Stimulated activated CD8-positive, alpha-beta memory T cell treated with anti-CD3 and anti-CD28 coated beads, Interleukin-4, amount 100 ng/mL, for 24 hours (primary cell): ENCODE measurements at regions not wholly inside any gene's neighbourhood (a gene's known extent, or its start where the extent isn't known, plus 50 kb on each side); places are given as distances from the start of the nearest gene placed in this dataset.

ENCODE experiments used
- DNase-seq: peaks from one replicate; pipeline ENCODE4 v3.0.0-alpha.2; 2020; ENCODE audit warnings: low read depth

- DNase-seq = no peak
Observed at GRCh38 chr4:129550281-129550785, 454.4 kb downstream of the C4orf33 start.

GRCh38 chr4:129561280-129561679 lies 465.3 kb downstream of the C4orf33 start:
- DNase-seq = no peak

GRCh38 chr4:129561886-129562671 lies 466.1 kb downstream of the C4orf33 start:
- no peak for DNase-seq

- no peak for DNase-seq
Observed at GRCh38 chr4:129565214-129565613, 469.3 kb downstream of the C4orf33 start.

GRCh38 chr4:129570326-129570725 lies 474.4 kb downstream of the C4orf33 start:
- DNase-seq = no peak

GRCh38 chr4:129578336-129578735 lies 482.4 kb downstream of the C4orf33 start:
- DNase-seq = no peak

- no peak for DNase-seq
Observed at GRCh38 chr4:129581305-129581704, 485.4 kb downstream of the C4orf33 start.

- no peak for DNase-seq
Observed at GRCh38 chr4:129583868-129584267, 487.9 kb downstream of the C4orf33 start.

- DNase-seq = no peak
Observed at GRCh38 chr4:129598582-129598981, 502.6 kb downstream of the C4orf33 start.

- DNase-seq = no peak
Observed at GRCh38 chr4:129600898-129601297, 504.9 kb downstream of the C4orf33 start.

- no peak for DNase-seq
Observed at GRCh38 chr4:129602447-129602846, 506.5 kb downstream of the C4orf33 start.

GRCh38 chr4:129603241-129603931 lies 507.4 kb downstream of the C4orf33 start:
- DNase-seq = no peak

GRCh38 chr4:129604632-129605255 lies 508.8 kb downstream of the C4orf33 start:
- DNase-seq = no peak

- no peak for DNase-seq
Observed at GRCh38 chr4:129614611-129615010, 518.7 kb downstream of the C4orf33 start.

GRCh38 chr4:129622566-129622965 lies 526.6 kb downstream of the C4orf33 start:
- DNase-seq = no peak

GRCh38 chr4:129623233-129623875 lies 527.4 kb downstream of the C4orf33 start:
- no peak for DNase-seq

GRCh38 chr4:129641179-129641578 lies 545.2 kb downstream of the C4orf33 start:
- peak; percentile 5 for DNase-seq

GRCh38 chr4:129645461-129645860 lies 549.5 kb downstream of the C4orf33 start:
- DNase-seq = no peak

GRCh38 chr4:129668092-129668491 lies 572.1 kb downstream of the C4orf33 start:
- DNase-seq = no peak

GRCh38 chr4:129672941-129673340 lies 577.0 kb downstream of the C4orf33 start:
- no peak for DNase-seq

- no peak for DNase-seq
Observed at GRCh38 chr4:129675036-129675435, 579.1 kb downstream of the C4orf33 start.

- DNase-seq = no peak
Observed at GRCh38 chr4:129676934-129677333, 581.0 kb downstream of the C4orf33 start.
